MM.1S (cell line): ENCODE measurements at regions not wholly inside any gene's neighbourhood (a gene's known extent, or its start where the extent isn't known, plus 50 kb on each side); places are given as distances from the start of the nearest gene placed in this dataset.

Experiments
- DNase-seq: peaks from one replicate; pipeline ENCODE4 v3.0.0-alpha.2; 2015
- H2AFZ ChIP-seq: fragments of 300-600 bp; sonication (generic); 2 replicates; pipeline ENCODE4 v1.6.0; 2016; ENCODE audit warnings: antibody characterized with exemption, low read length
- H3F3A ChIP-seq: fragments of 300-600 bp; sonication (generic); 2 replicates; pipeline ENCODE4 v1.6.1; 2016; ENCODE audit warnings: mild to moderate bottlenecking, antibody characterized with exemption, low read length, moderate library complexity, mixed read lengths; ENCODE audit not compliant: insufficient read depth
- H3K27ac ChIP-seq: fragments of 300-600 bp; sonication (generic); 2 replicates; pipeline ENCODE4 v1.5.1; 2016; ENCODE audit warnings: mild to moderate bottlenecking, low read length
- H3K27me3 ChIP-seq: fragments of 300-600 bp; sonication (generic); replicated peaks from 2 replicates; pipeline ENCODE4 v1.6.0; 2016; ENCODE audit warnings: low read length; ENCODE audit not compliant: insufficient read depth
- H3K36me3 ChIP-seq: fragments of 300-600 bp; sonication (generic); replicated peaks from 2 replicates; pipeline ENCODE4 v1.6.1; 2016; ENCODE audit warnings: mild to moderate bottlenecking, low read length, mixed read lengths; ENCODE audit not compliant: insufficient read depth
- H3K4me1 ChIP-seq: fragments of 300-600 bp; sonication (generic); 2 replicates; pipeline ENCODE4 v1.6.1; 2016; ENCODE audit warnings: low read length, mixed read lengths
- H3K4me2 ChIP-seq: fragments of 300-600 bp; sonication (generic); 2 replicates; pipeline ENCODE4 v1.6.0; 2016; ENCODE audit warnings: low read depth, low read length
- H3K4me3 ChIP-seq: fragments of 300-600 bp; sonication (generic); 2 replicates; pipeline ENCODE4 v1.5.1; 2016; ENCODE audit warnings: low read length, mixed read lengths
- H3K79me2 ChIP-seq: fragments of 300-600 bp; sonication (generic); 2 replicates; pipeline ENCODE4 v1.6.1; 2016; ENCODE audit warnings: mixed run types, low read length, mixed read lengths
- H3K9ac ChIP-seq: fragments of 300-600 bp; sonication (generic); 2 replicates; pipeline ENCODE4 v1.6.1; 2016; ENCODE audit warnings: low read length, mixed read lengths
- H3K9me2 ChIP-seq: fragments of 300-600 bp; sonication (generic); replicated peaks from 2 replicates; pipeline ENCODE4 v1.6.1; 2016; ENCODE audit warnings: mild to moderate bottlenecking, low read length, mixed read lengths; ENCODE audit not compliant: insufficient read depth
- H3K9me3 ChIP-seq: fragments of 300-600 bp; sonication (generic); replicated peaks from 2 replicates; pipeline ENCODE4 v1.6.1; 2016; ENCODE audit warnings: mild to moderate bottlenecking, low read length, mixed read lengths; ENCODE audit not compliant: insufficient read depth
- H4K20me1 ChIP-seq: fragments of 300-600 bp; sonication (generic); 2 replicates; pipeline ENCODE4 v1.6.1; 2016; ENCODE audit warnings: mild to moderate bottlenecking, low read length, moderate library complexity, mixed read lengths; ENCODE audit not compliant: insufficient read depth
- EZH2 ChIP-seq: fragments of 300-600 bp; sonication (generic); optimal IDR thresholded peaks from 2 replicates; pipeline ENCODE3; 2017; ENCODE audit warnings: low read depth, mild to moderate bottlenecking, antibody characterized with exemption, low read length, mixed read lengths
- EZH2phosphoT487 ChIP-seq: fragments of 300-600 bp; sonication (generic); IDR thresholded peaks from 2 replicates; pipeline ENCODE4 v1.6.1; 2018; ENCODE audit warnings: antibody characterized with exemption, low read length
- TF ChIP-seq, protein P1 (sequence below): fragments of 300-600 bp; sonication (generic); IDR thresholded peaks from 2 replicates; pipeline ENCODE4 v1.5.1; 2016; ENCODE audit warnings: antibody characterized with exemption, low read length, mixed read lengths

DNA sequence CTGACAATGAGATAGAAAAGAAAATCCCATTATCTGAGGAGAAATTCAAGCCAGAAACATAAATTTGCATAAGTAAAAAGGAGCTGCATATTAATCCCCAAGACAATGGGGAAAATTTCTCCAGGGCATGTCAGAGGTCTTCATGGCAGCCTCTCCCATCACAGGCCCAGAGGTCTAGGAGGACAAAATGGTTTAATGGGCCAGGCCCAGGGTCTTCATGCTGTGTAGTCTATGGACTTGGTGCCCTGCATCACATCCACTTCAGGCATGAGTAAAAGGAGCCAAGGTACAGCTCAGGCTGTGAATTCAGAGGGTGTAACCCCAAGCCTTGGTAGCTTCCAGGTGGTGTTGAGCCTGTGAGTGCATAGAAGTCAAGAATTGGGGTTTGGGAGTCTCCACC, 1097.2 kb upstream of the RAG2 start:
- no peak overlapping the region for H3K27ac ChIP-seq
- H2AFZ ChIP-seq, result no peak overlapping the region
- no peaks in the 10 kb centered on the region for H3K27me3 ChIP-seq
- H3K4me3 ChIP-seq, result no peak overlapping the region
- no peak for DNase-seq
- TF ChIP-seq EZH2 (no peak), EZH2phosphoT487 (no peak)
- TF ChIP-seq, protein P1, sequence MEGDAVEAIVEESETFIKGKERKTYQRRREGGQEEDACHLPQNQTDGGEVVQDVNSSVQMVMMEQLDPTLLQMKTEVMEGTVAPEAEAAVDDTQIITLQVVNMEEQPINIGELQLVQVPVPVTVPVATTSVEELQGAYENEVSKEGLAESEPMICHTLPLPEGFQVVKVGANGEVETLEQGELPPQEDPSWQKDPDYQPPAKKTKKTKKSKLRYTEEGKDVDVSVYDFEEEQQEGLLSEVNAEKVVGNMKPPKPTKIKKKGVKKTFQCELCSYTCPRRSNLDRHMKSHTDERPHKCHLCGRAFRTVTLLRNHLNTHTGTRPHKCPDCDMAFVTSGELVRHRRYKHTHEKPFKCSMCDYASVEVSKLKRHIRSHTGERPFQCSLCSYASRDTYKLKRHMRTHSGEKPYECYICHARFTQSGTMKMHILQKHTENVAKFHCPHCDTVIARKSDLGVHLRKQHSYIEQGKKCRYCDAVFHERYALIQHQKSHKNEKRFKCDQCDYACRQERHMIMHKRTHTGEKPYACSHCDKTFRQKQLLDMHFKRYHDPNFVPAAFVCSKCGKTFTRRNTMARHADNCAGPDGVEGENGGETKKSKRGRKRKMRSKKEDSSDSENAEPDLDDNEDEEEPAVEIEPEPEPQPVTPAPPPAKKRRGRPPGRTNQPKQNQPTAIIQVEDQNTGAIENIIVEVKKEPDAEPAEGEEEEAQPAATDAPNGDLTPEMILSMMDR, result no peak
- no peak overlapping the region for H3K4me2 ChIP-seq
- no peaks in the 10 kb centered on the region for H3K9me3 ChIP-seq
- H3K9me2 ChIP-seq, result no peaks in the 10 kb centered on the region
- no peaks in the 10 kb centered on the region for H3K36me3 ChIP-seq
- no peaks in the 10 kb centered on the region for H3K4me1 ChIP-seq
- no peaks in the 10 kb centered on the region for H3F3A ChIP-seq
- no peaks in the 10 kb centered on the region for H4K20me1 ChIP-seq
- H3K79me2 ChIP-seq, result no peaks in the 10 kb centered on the region
- no peak overlapping the region for H3K9ac ChIP-seq

DNA sequence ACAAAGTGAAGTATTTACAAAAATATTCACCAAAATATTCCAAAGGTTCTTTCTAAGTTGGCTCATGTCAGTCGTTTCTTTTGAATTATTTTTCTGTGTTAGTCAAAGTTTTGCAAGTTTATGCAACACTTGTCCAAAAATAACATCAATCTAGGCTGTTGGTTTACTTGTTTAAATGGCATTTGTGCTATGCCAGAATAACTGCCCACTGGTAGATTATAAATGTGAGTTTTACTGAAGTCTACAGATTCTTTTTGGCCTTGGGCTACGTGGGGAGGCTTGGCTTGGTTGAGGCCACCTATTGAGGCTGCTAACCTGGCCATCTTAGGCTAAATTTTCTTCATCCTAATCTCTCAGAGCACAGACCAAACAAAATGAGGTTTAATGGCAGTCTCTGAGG, 1091.9 kb upstream of the RAG2 start:
- no peak overlapping the region for H3K27ac ChIP-seq
- no peaks in the 10 kb centered on the region for H3K36me3 ChIP-seq
- no peaks in the 10 kb centered on the region for H3K79me2 ChIP-seq
- no peak overlapping the region for H3K4me3 ChIP-seq
- no peaks in the 10 kb centered on the region for H3K27me3 ChIP-seq
- H3K9ac ChIP-seq, result no peak overlapping the region
- no peaks in the 10 kb centered on the region for H3K9me3 ChIP-seq
- H4K20me1 ChIP-seq, result no peaks in the 10 kb centered on the region
- no peaks in the 10 kb centered on the region for H3K9me2 ChIP-seq
- H2AFZ ChIP-seq, result no peak overlapping the region
- no peak for DNase-seq
- TF ChIP-seq EZH2 (no peak), EZH2phosphoT487 (no peak)
- TF ChIP-seq, protein P1, result no peak
- H3F3A ChIP-seq, result no peaks in the 10 kb centered on the region
- no peaks in the 10 kb centered on the region for H3K4me1 ChIP-seq
- H3K4me2 ChIP-seq, result no peak overlapping the region

DNA sequence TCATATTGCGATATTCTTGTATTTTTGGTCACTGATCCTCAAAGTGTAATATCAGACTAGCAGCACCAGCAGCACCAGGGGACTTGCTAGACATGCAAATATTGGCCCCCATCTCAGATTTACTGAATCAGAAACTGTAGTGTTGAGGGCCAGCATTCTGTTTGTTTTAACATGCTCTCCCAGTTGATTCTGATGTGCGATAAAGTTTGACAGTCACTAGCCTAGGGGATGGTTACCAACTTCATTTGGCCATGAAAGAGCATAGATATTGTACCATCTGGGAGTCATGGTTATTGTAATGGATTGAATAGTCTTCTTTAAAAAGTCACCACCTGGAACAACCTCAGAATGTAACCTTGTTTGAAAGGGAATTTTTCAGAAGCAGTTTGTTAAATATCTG, 1090.4 kb upstream of the RAG2 start:
- Histone ChIP-seq H3K9me2 (no peaks in the 10 kb centered on the region), H3K4me1 (no peaks in the 10 kb centered on the region), H2AFZ (no peak overlapping the region), H3K9me3 (no peaks in the 10 kb centered on the region), H3K4me2 (no peak overlapping the region), H3K9ac (no peak overlapping the region), H3K4me3 (no peak overlapping the region), H4K20me1 (no peaks in the 10 kb centered on the region), H3K36me3 (no peaks in the 10 kb centered on the region), H3K27me3 (no peaks in the 10 kb centered on the region), H3K27ac (no peak overlapping the region), H3K79me2 (no peaks in the 10 kb centered on the region), H3F3A (no peaks in the 10 kb centered on the region)
- no peak for TF ChIP-seq EZH2phosphoT487
- TF ChIP-seq, protein P1, result no peak
- DNase-seq, result no peak

- Histone ChIP-seq H3K4me2 (no peak overlapping the region), H3K27ac (no peak overlapping the region), H3K4me1 (no peaks in the 10 kb centered on the region), H3K9ac (no peak overlapping the region), H3K9me3 (no peaks in the 10 kb centered on the region), H3K36me3 (no peaks in the 10 kb centered on the region), H2AFZ (no peak overlapping the region), H3K9me2 (no peaks in the 10 kb centered on the region), H3K27me3 (no peaks in the 10 kb centered on the region), H4K20me1 (no peaks in the 10 kb centered on the region), H3K4me3 (no peak overlapping the region), H3K79me2 (no peaks in the 10 kb centered on the region), H3F3A (no peaks in the 10 kb centered on the region)
- TF ChIP-seq, protein P1, result no peak
- TF ChIP-seq EZH2phosphoT487 (no peak), EZH2 (no peak)
- no peak for DNase-seq
Observed at GRCh38 chr11:37687130-37687529, 1089.1 kb upstream of the RAG2 start.
